ENCODE measurements at regions not wholly inside any gene's neighbourhood (a gene's known extent, or its start where the extent isn't known, plus 50 kb on each side); places are given as distances from the start of the nearest gene placed in this dataset.

DNA sequence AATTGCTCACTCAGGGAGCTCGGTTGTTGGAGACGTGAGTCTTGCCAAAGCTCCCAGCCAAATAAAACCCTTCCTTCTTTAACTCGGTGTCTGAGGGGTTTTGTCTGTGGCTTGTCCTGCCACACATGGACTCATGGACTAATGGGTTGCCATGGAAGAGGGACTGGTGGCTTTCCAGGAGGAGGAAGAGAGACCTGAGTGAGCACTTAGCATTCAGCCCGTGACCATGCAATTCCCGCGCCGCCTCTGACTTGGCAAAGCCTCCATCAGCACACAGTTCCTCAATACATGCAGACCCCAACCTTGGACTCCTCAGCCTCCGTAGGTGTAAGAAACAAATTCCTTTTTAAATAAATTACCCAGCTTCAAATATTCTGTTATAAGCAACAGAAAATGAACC lies 57.3 kb upstream of the TMEM18 start:
- TF ChIP-seq, protein P1, sequence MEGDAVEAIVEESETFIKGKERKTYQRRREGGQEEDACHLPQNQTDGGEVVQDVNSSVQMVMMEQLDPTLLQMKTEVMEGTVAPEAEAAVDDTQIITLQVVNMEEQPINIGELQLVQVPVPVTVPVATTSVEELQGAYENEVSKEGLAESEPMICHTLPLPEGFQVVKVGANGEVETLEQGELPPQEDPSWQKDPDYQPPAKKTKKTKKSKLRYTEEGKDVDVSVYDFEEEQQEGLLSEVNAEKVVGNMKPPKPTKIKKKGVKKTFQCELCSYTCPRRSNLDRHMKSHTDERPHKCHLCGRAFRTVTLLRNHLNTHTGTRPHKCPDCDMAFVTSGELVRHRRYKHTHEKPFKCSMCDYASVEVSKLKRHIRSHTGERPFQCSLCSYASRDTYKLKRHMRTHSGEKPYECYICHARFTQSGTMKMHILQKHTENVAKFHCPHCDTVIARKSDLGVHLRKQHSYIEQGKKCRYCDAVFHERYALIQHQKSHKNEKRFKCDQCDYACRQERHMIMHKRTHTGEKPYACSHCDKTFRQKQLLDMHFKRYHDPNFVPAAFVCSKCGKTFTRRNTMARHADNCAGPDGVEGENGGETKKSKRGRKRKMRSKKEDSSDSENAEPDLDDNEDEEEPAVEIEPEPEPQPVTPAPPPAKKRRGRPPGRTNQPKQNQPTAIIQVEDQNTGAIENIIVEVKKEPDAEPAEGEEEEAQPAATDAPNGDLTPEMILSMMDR (IDR thresholded peaks at IDR 0.05): no peak
- TF ChIP-seq POLR2A (IDR thresholded peaks at IDR 0.05): no peak
